HEK293 (cell line): ENCODE measurements at regions not wholly inside any gene's neighbourhood (a gene's known extent, or its start where the extent isn't known, plus 50 kb on each side); places are given as distances from the start of the nearest gene placed in this dataset.

ENCODE experiments used
- CTCF ChIA-PET: fragments of 350-600 bp; formaldehyde crosslinking; extraction: SDS; loops from one replicate; lab custom pipeline; 2021; ENCODE audit warnings: antibody characterized with exemption; lab: Yijun Ruan, JAX
- POLR2A ChIA-PET: fragments of 300-600 bp; formaldehyde crosslinking; extraction: SDS; loops from one replicate; lab custom pipeline; 2020; ENCODE audit warnings: antibody characterized with exemption, inconsistent platforms; lab: Yijun Ruan, JAX
- H3K27ac ChIP-seq: fragments of 200-500 bp; sonication (Bioruptor generic); 2 replicates; pipeline ENCODE4 v1.5.1; 2014; ENCODE audit warnings: low read depth, low read length, control low read depth, inconsistent platforms; ENCODE audit errors: extremely low read depth
- H3K36me3 ChIP-seq, 2 experiments: fragments of 200-500 bp in 1 of 2; sonication (Bioruptor generic) in 1 of 2; 1 replicate in 1 of 2; 2 replicates in 1 of 2; pipeline ENCODE4 v1.5.1; 2014 to 2017; ENCODE audit warnings: inconsistent platforms in 2 of 2, low read length in 2 of 2; ENCODE audit not compliant: control insufficient read depth in 2 of 2, insufficient read depth in 1 of 2
- H3K4me1 ChIP-seq: fragments of 200-500 bp; sonication (Bioruptor generic); 2 replicates; pipeline ENCODE4 v1.5.1; 2014; ENCODE audit warnings: mild to moderate bottlenecking, low read length, inconsistent platforms; ENCODE audit not compliant: control insufficient read depth, insufficient read depth
- H3K4me3 ChIP-seq: 2 replicates; pipeline ENCODE4 v1.5.1; 2011; ENCODE audit warnings: low read depth, mild to moderate bottlenecking, control low read depth, low read length, moderate library complexity
- H3K9me3 ChIP-seq: fragments of 200-500 bp; sonication (Bioruptor generic); 2 replicates; pipeline ENCODE4 v1.5.1; 2014; ENCODE audit warnings: low read depth, low read length, inconsistent platforms; ENCODE audit not compliant: control insufficient read depth, insufficient read depth
- GLI4 ChIP-seq: fragments of 450-650 bp; formaldehyde crosslinking; IDR thresholded peaks from 2 replicates; pipeline ENCODE4 v1.5.1; 2016; ENCODE audit warnings: missing biosample characterization, missing genetic modification characterization
- KLF1 ChIP-seq: fragments of 450-650 bp; formaldehyde crosslinking; IDR thresholded peaks from 2 replicates; pipeline ENCODE4 v1.5.1; 2016; ENCODE audit warnings: missing biosample characterization, missing genetic modification characterization
- MEIS1 ChIP-seq: sonication (generic); formaldehyde crosslinking; IDR thresholded peaks from 2 replicates; pipeline ENCODE4 v1.8.1; 2022; ENCODE audit warnings: missing genetic modification reagents, mild to moderate bottlenecking, borderline replicate concordance
- TRIM28 ChIP-seq: IDR thresholded peaks from 2 replicates; pipeline ENCODE4 v1.6.1; 2011; ENCODE audit warnings: low read length, control low read depth, borderline replicate concordance
- ZBTB1 ChIP-seq: fragments of 450-650 bp; formaldehyde crosslinking; IDR thresholded peaks from 2 replicates; pipeline ENCODE4 v1.5.1; 2016; ENCODE audit warnings: missing biosample characterization, missing genetic modification characterization
- ZBTB8A ChIP-seq: fragments of 450-650 bp; formaldehyde crosslinking; IDR thresholded peaks from 2 replicates; pipeline ENCODE4 v1.5.1; 2016; ENCODE audit warnings: missing biosample characterization, missing genetic modification characterization
- ZNF175 ChIP-seq: fragments of 450-650 bp; formaldehyde crosslinking; IDR thresholded peaks from 2 replicates; pipeline ENCODE4 v1.5.1; 2016; ENCODE audit warnings: missing biosample characterization, missing genetic modification characterization
- ZNF221 ChIP-seq: fragments of 450-650 bp; formaldehyde crosslinking; IDR thresholded peaks from 2 replicates; pipeline ENCODE4 v1.5.1; 2017; ENCODE audit warnings: missing biosample characterization, missing genetic modification characterization, borderline replicate concordance
- ZNF223 ChIP-seq: fragments of 450-650 bp; formaldehyde crosslinking; IDR thresholded peaks from 2 replicates; pipeline ENCODE4 v1.5.1; 2016; ENCODE audit warnings: missing biosample characterization, missing genetic modification characterization
- ZNF335 ChIP-seq: fragments of 450-650 bp; formaldehyde crosslinking; conservative IDR thresholded peaks from 2 replicates; pipeline ENCODE4 v1.5.1; 2016; ENCODE audit warnings: missing biosample characterization, missing genetic modification characterization
- ZNF473 ChIP-seq: fragments of 450-650 bp; formaldehyde crosslinking; IDR thresholded peaks from 2 replicates; pipeline ENCODE4 v1.5.1; 2017; ENCODE audit warnings: missing biosample characterization, missing genetic modification characterization
- ZNF501 ChIP-seq: fragments of 450-650 bp; formaldehyde crosslinking; IDR thresholded peaks from 2 replicates; pipeline ENCODE4 v1.5.1; 2016; ENCODE audit warnings: missing biosample characterization, missing genetic modification characterization
- ZNF529 ChIP-seq: fragments of 450-650 bp; formaldehyde crosslinking; IDR thresholded peaks from 2 replicates; pipeline ENCODE4 v1.5.1; 2017; ENCODE audit warnings: missing genetic modification characterization, missing biosample characterization; ENCODE audit not compliant: insufficient replicate concordance
- ZNF549 ChIP-seq: fragments of 450-650 bp; IDR thresholded peaks from 2 replicates; pipeline ENCODE4 v1.5.1; 2018; ENCODE audit warnings: missing biosample characterization, missing genetic modification characterization, mild to moderate bottlenecking, inconsistent platforms, moderate library complexity
- ZNF555 ChIP-seq: fragments of 450-650 bp; formaldehyde crosslinking; conservative IDR thresholded peaks from 2 replicates; pipeline ENCODE4 v1.5.1; 2017; ENCODE audit warnings: missing biosample characterization, mild to moderate bottlenecking, missing genetic modification characterization, inconsistent platforms
- ZNF571 ChIP-seq: fragments of 450-650 bp; formaldehyde crosslinking; IDR thresholded peaks from 2 replicates; pipeline ENCODE4 v1.5.0; 2017; ENCODE audit warnings: missing biosample characterization, missing genetic modification characterization
- ZNF596 ChIP-seq: fragments of 450-650 bp; IDR thresholded peaks from 2 replicates; pipeline ENCODE4 v1.5.0; 2018; ENCODE audit warnings: missing biosample characterization, mild to moderate bottlenecking, missing genetic modification characterization, moderate library complexity
- ZNF701 ChIP-seq: fragments of 450-650 bp; formaldehyde crosslinking; IDR thresholded peaks from 2 replicates; pipeline ENCODE4 v1.5.1; 2016; ENCODE audit warnings: missing biosample characterization, missing genetic modification characterization
- ZNF785 ChIP-seq: fragments of 450-650 bp; formaldehyde crosslinking; IDR thresholded peaks from 2 replicates; pipeline ENCODE4 v1.5.1; 2016; ENCODE audit warnings: missing biosample characterization, missing genetic modification characterization
- ZNF837 ChIP-seq: fragments of 450-650 bp; formaldehyde crosslinking; IDR thresholded peaks from 2 replicates; pipeline ENCODE4 v1.5.1; 2016; ENCODE audit warnings: missing biosample characterization, missing genetic modification characterization
- ZSCAN16 ChIP-seq: fragments of 450-650 bp; formaldehyde crosslinking; IDR thresholded peaks from 2 replicates; pipeline ENCODE4 v1.5.1; 2016; ENCODE audit warnings: missing biosample characterization, missing genetic modification characterization
- TF ChIP-seq, protein P1 (sequence below): fragments of 450-650 bp; formaldehyde crosslinking; IDR thresholded peaks from 2 replicates; pipeline ENCODE4 v1.5.1; 2016; ENCODE audit warnings: missing biosample characterization, missing genetic modification characterization
- TF ChIP-seq, protein P2 (sequence below): fragments of 450-650 bp; formaldehyde crosslinking; conservative IDR thresholded peaks from 2 replicates; pipeline ENCODE4 v1.5.1; 2016; ENCODE audit warnings: low read depth, missing biosample characterization, missing genetic modification characterization
- TF ChIP-seq, protein P3 (sequence below): fragments of 450-650 bp; formaldehyde crosslinking; IDR thresholded peaks from 2 replicates; pipeline ENCODE4 v1.5.1; 2016; ENCODE audit warnings: missing biosample characterization, missing genetic modification characterization
- TF ChIP-seq, protein P4 (sequence below): fragments of 450-650 bp; formaldehyde crosslinking; IDR thresholded peaks from 2 replicates; pipeline ENCODE4 v1.5.1; 2016; ENCODE audit warnings: missing biosample characterization, missing genetic modification characterization, low read depth

DNA sequence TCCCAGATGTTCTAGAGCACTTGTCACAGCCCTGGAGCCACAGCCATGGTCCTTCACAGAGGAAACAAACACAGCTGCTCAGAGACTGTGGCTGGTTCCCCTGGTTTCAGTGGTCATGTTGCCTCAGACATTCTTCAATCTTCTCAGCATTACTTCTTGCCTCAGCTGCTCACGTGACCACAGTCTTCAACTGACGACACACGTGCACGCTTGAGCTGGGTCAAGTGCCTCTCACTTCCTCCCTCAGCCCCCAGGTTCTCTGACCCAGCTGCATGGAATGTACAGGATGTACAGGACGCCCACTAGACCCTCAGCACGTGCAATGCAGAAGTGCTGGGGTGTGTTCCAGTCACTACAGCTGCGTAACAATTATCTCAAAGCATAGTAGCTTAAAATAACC is 159.8 kb upstream of the GGTLC1 start:
- Histone ChIP-seq H3K36me3 (no peaks in the 10 kb centered on the region), H3K9me3 (no peaks in the 10 kb centered on the region), H3K27ac (no peak overlapping the region), H3K4me1 (no peaks in the 10 kb centered on the region), H3K4me3 (no peak overlapping the region)
- ChIA-PET POLR2A (no interaction called here), CTCF (interaction anchor here (0.5 to 2.7 kb wide), 5 partner anchors 13 to 621 kb away, joined by 3 to 15 read pairs (median 5); no protein-coding TSS in a partner anchor)
- TF ChIP-seq, protein P1, sequence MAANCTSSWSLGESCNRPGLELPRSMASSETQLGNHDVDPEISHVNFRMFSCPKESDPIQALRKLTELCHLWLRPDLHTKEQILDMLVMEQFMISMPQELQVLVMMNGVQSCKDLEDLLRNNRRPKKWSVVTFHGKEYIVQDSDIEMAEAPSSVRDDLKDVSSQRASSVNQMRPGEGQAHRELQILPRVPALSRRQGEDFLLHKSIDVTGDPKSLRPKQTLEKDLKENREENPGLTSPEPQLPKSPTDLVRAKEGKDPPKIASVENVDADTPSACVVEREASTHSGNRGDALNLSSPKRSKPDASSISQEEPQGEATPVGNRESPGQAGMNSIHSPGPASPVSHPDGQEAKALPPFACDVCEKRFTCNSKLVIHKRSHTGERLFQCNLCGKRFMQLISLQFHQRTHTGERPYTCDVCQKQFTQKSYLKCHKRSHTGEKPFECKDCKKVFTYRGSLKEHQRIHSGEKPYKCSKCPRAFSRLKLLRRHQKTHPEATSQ (tag by site-specific recombination) = no peak
- TF ChIP-seq GLI4 (tag by site-specific recombination) = no peak
- TF ChIP-seq ZNF549 (tag by site-specific recombination) = no peak
- TF ChIP-seq ZNF221 (tag by site-specific recombination) = no peak
- TF ChIP-seq ZNF555 (tag by site-specific recombination) = no peak
- no peak for TF ChIP-seq ZNF529 (tag by site-specific recombination)

DNA sequence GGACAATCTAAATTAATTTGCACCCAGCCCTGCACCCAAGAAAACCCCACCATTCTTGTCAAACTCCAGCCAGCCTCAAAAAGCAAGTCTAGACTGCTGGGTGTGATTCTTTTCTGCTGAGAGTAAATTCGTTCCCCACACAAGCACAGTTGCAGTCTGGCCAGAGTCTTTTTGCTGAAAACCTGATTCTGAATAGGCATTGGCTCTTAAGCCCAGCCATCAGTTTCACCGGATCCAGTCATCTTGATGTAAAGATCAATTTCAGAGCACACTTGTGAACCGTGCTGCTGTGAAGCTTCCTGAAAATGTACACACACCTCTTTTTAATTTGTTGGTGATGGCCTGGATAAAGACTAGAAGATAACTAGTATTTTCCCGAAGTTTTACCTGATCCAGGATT is 159.4 kb upstream of the GGTLC1 start:
- H3K4me3 ChIP-seq = no peak overlapping the region
- H3K27ac ChIP-seq = no peak overlapping the region
- H3K36me3 ChIP-seq = no peaks in the 10 kb centered on the region
- ChIA-PET CTCF (interaction anchor here (0.5 to 2.7 kb wide), 4 partner anchors 13 to 621 kb away, joined by 3 to 15 read pairs (median 8); no protein-coding TSS in a partner anchor), POLR2A (no interaction called here)
- TF ChIP-seq ZNF473 (tag by site-specific recombination) (no peak), ZSCAN16 (tag by site-specific recombination) (no peak), ZBTB1 (tag by site-specific recombination) (no peak), TRIM28 (no peak), ZNF701 (tag by site-specific recombination) (no peak), ZNF837 (tag by site-specific recombination) (no peak), ZNF596 (tag by site-specific recombination) (no peak), KLF1 (tag by site-specific recombination) (no peak), ZBTB8A (tag by site-specific recombination) (no peak), ZNF501 (no peak), ZNF571 (no peak), MEIS1 (no peak), ZNF223 (tag by site-specific recombination) (no peak), ZNF175 (tag by site-specific recombination) (no peak), ZNF785 (tag by site-specific recombination) (no peak), ZNF335 (tag by site-specific recombination) (no peak)
- TF ChIP-seq, protein P2, sequence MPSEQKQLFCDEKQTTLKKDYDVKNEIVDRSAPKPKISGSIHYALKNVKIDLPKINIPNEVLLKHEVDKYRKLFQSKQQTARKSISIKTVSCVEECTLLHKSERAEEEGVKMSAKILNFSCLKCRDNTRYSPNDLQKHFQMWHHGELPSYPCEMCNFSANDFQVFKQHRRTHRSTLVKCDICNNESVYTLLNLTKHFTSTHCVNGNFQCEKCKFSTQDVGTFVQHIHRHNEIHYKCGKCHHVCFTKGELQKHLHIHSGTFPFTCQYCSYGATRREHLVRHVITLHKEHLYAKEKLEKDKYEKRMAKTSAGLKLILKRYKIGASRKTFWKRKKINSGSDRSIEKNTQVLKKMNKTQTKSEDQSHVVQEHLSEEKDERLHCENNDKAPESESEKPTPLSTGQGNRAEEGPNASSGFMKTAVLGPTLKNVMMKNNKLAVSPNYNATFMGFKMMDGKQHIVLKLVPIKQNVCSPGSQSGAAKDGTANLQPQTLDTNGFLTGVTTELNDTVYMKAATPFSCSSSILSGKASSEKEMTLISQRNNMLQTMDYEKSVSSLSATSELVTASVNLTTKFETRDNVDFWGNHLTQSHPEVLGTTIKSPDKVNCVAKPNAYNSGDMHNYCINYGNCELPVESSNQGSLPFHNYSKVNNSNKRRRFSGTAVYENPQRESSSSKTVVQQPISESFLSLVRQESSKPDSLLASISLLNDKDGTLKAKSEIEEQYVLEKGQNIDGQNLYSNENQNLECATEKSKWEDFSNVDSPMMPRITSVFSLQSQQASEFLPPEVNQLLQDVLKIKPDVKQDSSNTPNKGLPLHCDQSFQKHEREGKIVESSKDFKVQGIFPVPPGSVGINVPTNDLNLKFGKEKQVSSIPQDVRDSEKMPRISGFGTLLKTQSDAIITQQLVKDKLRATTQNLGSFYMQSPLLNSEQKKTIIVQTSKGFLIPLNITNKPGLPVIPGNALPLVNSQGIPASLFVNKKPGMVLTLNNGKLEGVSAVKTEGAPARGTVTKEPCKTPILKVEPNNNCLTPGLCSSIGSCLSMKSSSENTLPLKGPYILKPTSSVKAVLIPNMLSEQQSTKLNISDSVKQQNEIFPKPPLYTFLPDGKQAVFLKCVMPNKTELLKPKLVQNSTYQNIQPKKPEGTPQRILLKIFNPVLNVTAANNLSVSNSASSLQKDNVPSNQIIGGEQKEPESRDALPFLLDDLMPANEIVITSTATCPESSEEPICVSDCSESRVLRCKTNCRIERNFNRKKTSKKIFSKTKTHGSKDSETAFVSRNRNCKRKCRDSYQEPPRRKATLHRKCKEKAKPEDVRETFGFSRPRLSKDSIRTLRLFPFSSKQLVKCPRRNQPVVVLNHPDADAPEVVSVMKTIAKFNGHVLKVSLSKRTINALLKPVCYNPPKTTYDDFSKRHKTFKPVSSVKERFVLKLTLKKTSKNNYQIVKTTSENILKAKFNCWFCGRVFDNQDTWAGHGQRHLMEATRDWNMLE (tag by site-specific recombination) = no peak
- TF ChIP-seq, protein P3, sequence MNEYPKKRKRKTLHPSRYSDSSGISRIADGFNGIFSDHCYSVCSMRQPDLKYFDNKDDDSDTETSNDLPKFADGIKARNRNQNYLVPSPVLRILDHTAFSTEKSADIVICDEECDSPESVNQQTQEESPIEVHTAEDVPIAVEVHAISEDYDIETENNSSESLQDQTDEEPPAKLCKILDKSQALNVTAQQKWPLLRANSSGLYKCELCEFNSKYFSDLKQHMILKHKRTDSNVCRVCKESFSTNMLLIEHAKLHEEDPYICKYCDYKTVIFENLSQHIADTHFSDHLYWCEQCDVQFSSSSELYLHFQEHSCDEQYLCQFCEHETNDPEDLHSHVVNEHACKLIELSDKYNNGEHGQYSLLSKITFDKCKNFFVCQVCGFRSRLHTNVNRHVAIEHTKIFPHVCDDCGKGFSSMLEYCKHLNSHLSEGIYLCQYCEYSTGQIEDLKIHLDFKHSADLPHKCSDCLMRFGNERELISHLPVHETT = no peak
- TF ChIP-seq, protein P4, sequence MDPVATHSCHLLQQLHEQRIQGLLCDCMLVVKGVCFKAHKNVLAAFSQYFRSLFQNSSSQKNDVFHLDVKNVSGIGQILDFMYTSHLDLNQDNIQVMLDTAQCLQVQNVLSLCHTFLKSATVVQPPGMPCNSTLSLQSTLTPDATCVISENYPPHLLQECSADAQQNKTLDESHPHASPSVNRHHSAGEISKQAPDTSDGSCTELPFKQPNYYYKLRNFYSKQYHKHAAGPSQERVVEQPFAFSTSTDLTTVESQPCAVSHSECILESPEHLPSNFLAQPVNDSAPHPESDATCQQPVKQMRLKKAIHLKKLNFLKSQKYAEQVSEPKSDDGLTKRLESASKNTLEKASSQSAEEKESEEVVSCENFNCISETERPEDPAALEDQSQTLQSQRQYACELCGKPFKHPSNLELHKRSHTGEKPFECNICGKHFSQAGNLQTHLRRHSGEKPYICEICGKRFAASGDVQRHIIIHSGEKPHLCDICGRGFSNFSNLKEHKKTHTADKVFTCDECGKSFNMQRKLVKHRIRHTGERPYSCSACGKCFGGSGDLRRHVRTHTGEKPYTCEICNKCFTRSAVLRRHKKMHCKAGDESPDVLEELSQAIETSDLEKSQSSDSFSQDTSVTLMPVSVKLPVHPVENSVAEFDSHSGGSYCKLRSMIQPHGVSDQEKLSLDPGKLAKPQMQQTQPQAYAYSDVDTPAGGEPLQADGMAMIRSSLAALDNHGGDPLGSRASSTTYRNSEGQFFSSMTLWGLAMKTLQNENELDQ (tag by site-specific recombination) = no peak
- no peaks in the 10 kb centered on the region for H3K9me3 ChIP-seq
- no peaks in the 10 kb centered on the region for H3K4me1 ChIP-seq
